ENCODE measurements at regions not wholly inside any gene's neighbourhood (a gene's known extent, or its start where the extent isn't known, plus 50 kb on each side); places are given as distances from the start of the nearest gene placed in this dataset.
"Not testable (repeated sequence)": the region's sequence is repeated elsewhere in the genome, so short reads cannot be mapped to it uniquely, and the experiment has no call there.

GRCh38 chr5:90251447-90251846, 158.1 kb downstream of the CETN3 start:
- no peak overlapping the region for H3K4me3 ChIP-seq (ENCODE audit: low read length in 3 of 3)
- FAIRE-seq (no peak), DNase-seq (no peak)
- no peak overlapping the region for H3K27ac ChIP-seq (ENCODE audit: low read depth in 2 of 2, low read length in 2 of 2)
- H3K36me3 ChIP-seq (ENCODE audit: control insufficient read depth in 2 of 3, insufficient read depth in 3 of 3, low read length in 3 of 3) = no peaks in the 10 kb centered on the region
- no peaks in the 10 kb centered on the region for H3K9me3 ChIP-seq (ENCODE audit: control insufficient read depth in 2 of 3, insufficient read depth in 1 of 3, low read length in 3 of 3)
- intact Hi-C loops (cut with DNase I) = no loop called here
- no peaks in the 10 kb centered on the region for H3K4me1 ChIP-seq (ENCODE audit: control insufficient read depth in 2 of 3, insufficient read depth in 2 of 3, low read depth in 1 of 3, low read length in 3 of 3)
- TF ChIP-seq CTCF (IDR thresholded peaks at IDR 0.05; ENCODE audit: borderline replicate concordance, extremely low read depth, insufficient read depth) = no peak
- no peaks in the 10 kb centered on the region for H3K27me3 ChIP-seq (ENCODE audit: control insufficient read depth, insufficient read depth, low read length)
- no peak overlapping the region for H3K9ac ChIP-seq (ENCODE audit: low read length in 3 of 3)

- Histone ChIP-seq H3K9ac (ENCODE audit: low read length in 3 of 3) (no peak overlapping the region), H3K9me3 (ENCODE audit: control insufficient read depth in 2 of 3, insufficient read depth in 1 of 3, low read length in 3 of 3) (no peaks in the 10 kb centered on the region), H3K36me3 (ENCODE audit: control insufficient read depth in 2 of 3, insufficient read depth in 3 of 3, low read length in 3 of 3) (no peaks in the 10 kb centered on the region), H3K27ac (ENCODE audit: low read depth in 2 of 2, low read length in 2 of 2) (no peak overlapping the region), H3K4me1 (ENCODE audit: control insufficient read depth in 2 of 3, insufficient read depth in 2 of 3, low read depth in 1 of 3, low read length in 3 of 3) (no peaks in the 10 kb centered on the region), H3K27me3 (ENCODE audit: control insufficient read depth, insufficient read depth, low read length) (no peaks in the 10 kb centered on the region), H3K4me3 (ENCODE audit: low read length in 3 of 3) (no peak overlapping the region)
- intact Hi-C loops (cut with DNase I) = no loop called here
- no peak for TF ChIP-seq CTCF (IDR thresholded peaks at IDR 0.05; ENCODE audit: borderline replicate concordance, extremely low read depth, insufficient read depth)
- DNase-seq = no peak
- FAIRE-seq = no peak
Measured at GRCh38 chr5:90248640-90249039, 160.9 kb downstream of the CETN3 start.

- H3K9me3 ChIP-seq (ENCODE audit: control insufficient read depth in 2 of 3, insufficient read depth in 1 of 3, low read length in 3 of 3); H3K27ac ChIP-seq (ENCODE audit: low read depth in 2 of 2, low read length in 2 of 2); FAIRE-seq; H3K9ac ChIP-seq (ENCODE audit: low read length in 3 of 3); H3K27me3 ChIP-seq (ENCODE audit: control insufficient read depth, insufficient read depth, low read length); intact Hi-C loops (cut with DNase I); H3K4me3 ChIP-seq (ENCODE audit: low read length in 3 of 3); DNase-seq; H3K4me1 ChIP-seq (ENCODE audit: control insufficient read depth in 2 of 3, insufficient read depth in 2 of 3, low read depth in 1 of 3, low read length in 3 of 3); H3K36me3 ChIP-seq (ENCODE audit: control insufficient read depth in 2 of 3, insufficient read depth in 3 of 3, low read length in 3 of 3): not testable (repeated sequence)
Measured at GRCh38 chr5:90243848-90244247, 165.7 kb downstream of the CETN3 start.

- no peak for FAIRE-seq
- Histone ChIP-seq H3K27me3 (ENCODE audit: control insufficient read depth, insufficient read depth, low read length) (no peaks in the 10 kb centered on the region), H3K4me1 (ENCODE audit: control insufficient read depth in 2 of 3, insufficient read depth in 2 of 3, low read depth in 1 of 3, low read length in 3 of 3) (no peaks in the 10 kb centered on the region), H3K4me3 (ENCODE audit: low read length in 3 of 3) (no peak overlapping the region), H3K9me3 (ENCODE audit: control insufficient read depth in 2 of 3, insufficient read depth in 1 of 3, low read length in 3 of 3) (no peaks in the 10 kb centered on the region), H3K9ac (ENCODE audit: low read length in 3 of 3) (no peak overlapping the region), H3K36me3 (ENCODE audit: control insufficient read depth in 2 of 3, insufficient read depth in 3 of 3, low read length in 3 of 3) (no peaks in the 10 kb centered on the region), H3K27ac (ENCODE audit: low read depth in 2 of 2, low read length in 2 of 2) (no peak overlapping the region)
- intact Hi-C loops (cut with DNase I) = no loop called here
- no peak for DNase-seq
- no peak for TF ChIP-seq CTCF (IDR thresholded peaks at IDR 0.05; ENCODE audit: borderline replicate concordance, extremely low read depth, insufficient read depth)
Measured at GRCh38 chr5:90233476-90233875, 176.1 kb downstream of the CETN3 start.
